PC-3 (cell line): ENCODE measurements at regions not wholly inside any gene's neighbourhood (a gene's known extent, or its start where the extent isn't known, plus 50 kb on each side); places are given as distances from the start of the nearest gene placed in this dataset.
"Not testable (repeated sequence)": the region's sequence is repeated elsewhere in the genome, so short reads cannot be mapped to it uniquely, and the experiment has no call there.

Experiments used
- ATAC-seq: fragments of 200-7000 bp; cut with Tn5 transposase; 2 replicates; pipeline ENCODE4 v1.9.1; 2020; ENCODE audit warnings: mild to moderate bottlenecking, moderate library complexity
- BruUV-seq: library from RNA; stranded (reverse); fragments of 400-500 nt; replicated peaks from 2 replicates; lab custom pipeline; 2021; lab: Mats Ljungman, UMichigan
- CTCF ChIA-PET: fragments of 300-600 bp; sonication (Branson Sonifier 250); formaldehyde crosslinking; loops from one replicate; lab custom pipeline; 2022; ENCODE audit warnings: antibody characterized with exemption; lab: Charles Lee
- POLR2A ChIA-PET: fragments of 300-600 bp; sonication (Branson Sonifier 250); formaldehyde crosslinking; loops from one replicate; lab custom pipeline; 2022; ENCODE audit warnings: antibody characterized with exemption; ENCODE audit not compliant: unreplicated experiment; lab: Charles Lee
- DNase-seq: peaks from one replicate; pipeline ENCODE4 v3.0.0-alpha.2; 2015
- H2AFZ ChIP-seq: fragments of 300-600 bp; sonication (generic); 2 replicates; pipeline ENCODE4 v1.6.0; 2016; ENCODE audit warnings: antibody characterized with exemption, low read length
- H3F3A ChIP-seq: fragments of 300-600 bp; sonication (generic); one replicate; pipeline ENCODE4 v1.6.0; 2017; ENCODE audit warnings: antibody characterized with exemption, low read length, control low read depth, mild to moderate bottlenecking; ENCODE audit not compliant: unreplicated experiment
- H3K27ac ChIP-seq: fragments of 300-600 bp; sonication (generic); 2 replicates; pipeline ENCODE4 v1.5.1; 2016; ENCODE audit warnings: mild to moderate bottlenecking, low read length
- H3K27me3 ChIP-seq: fragments of 300-600 bp; sonication (generic); 2 replicates; pipeline ENCODE4 v1.6.1; 2016; ENCODE audit warnings: low read length, mixed read lengths
- H3K36me3 ChIP-seq: fragments of 300-600 bp; sonication (generic); 2 replicates; pipeline ENCODE4 v1.6.1; 2016; ENCODE audit warnings: low read depth, mixed run types, low read length, mixed read lengths
- H3K4me1 ChIP-seq: fragments of 300-600 bp; sonication (generic); 2 replicates; pipeline ENCODE4 v1.5.1; 2016; ENCODE audit warnings: low read length; ENCODE audit not compliant: insufficient read depth
- H3K4me2 ChIP-seq: fragments of 300-600 bp; sonication (generic); 2 replicates; pipeline ENCODE4 v1.6.0; 2016; ENCODE audit warnings: low read length
- H3K4me3 ChIP-seq: fragments of 300-600 bp; sonication (generic); 2 replicates; pipeline ENCODE4 v1.5.1; 2016; ENCODE audit warnings: mild to moderate bottlenecking, low read length, mixed read lengths
- H3K79me2 ChIP-seq: fragments of 300-600 bp; sonication (generic); 2 replicates; pipeline ENCODE4 v1.6.1; 2017; ENCODE audit warnings: low read length, mixed read lengths
- H3K9ac ChIP-seq: fragments of 300-600 bp; sonication (generic); 2 replicates; pipeline ENCODE4 v1.6.0; 2016; ENCODE audit warnings: mild to moderate bottlenecking, low read length
- H3K9me2 ChIP-seq: fragments of 300-600 bp; sonication (generic); replicated peaks from 2 replicates; pipeline ENCODE4 v1.6.1; 2016; ENCODE audit warnings: mixed run types, low read length, mixed read lengths
- H3K9me3 ChIP-seq: fragments of 300-600 bp; sonication (generic); 2 replicates; pipeline ENCODE4 v1.6.1; 2016; ENCODE audit warnings: low read length, mixed read lengths
- H4K20me1 ChIP-seq: fragments of 300-600 bp; sonication (generic); 2 replicates; pipeline ENCODE4 v1.6.1; 2016; ENCODE audit warnings: low read length, mixed read lengths
- EZH2 ChIP-seq: fragments of 300-600 bp; sonication (generic); IDR thresholded peaks from one replicate; pipeline ENCODE4 v1.6.1; 2017; ENCODE audit warnings: antibody characterized with exemption, mild to moderate bottlenecking, low read length; ENCODE audit not compliant: unreplicated experiment
- EZH2phosphoT487 ChIP-seq: fragments of 300-600 bp; sonication (generic); IDR thresholded peaks from 2 replicates; pipeline ENCODE4 v1.6.1; 2018; ENCODE audit warnings: mild to moderate bottlenecking, antibody characterized with exemption, low read length, borderline replicate concordance
- intact Hi-C: fragments of 100-400 bp; cut with micrococcal nuclease; formaldehyde crosslinking; loops from 2 replicates; pipeline ENCODE4 v1.9.0; 2023
- TF ChIP-seq, protein P1 (sequence below): fragments of 300-600 bp; sonication (generic); conservative IDR thresholded peaks from 2 replicates; pipeline ENCODE4 v1.5.1; 2017; ENCODE audit warnings: antibody characterized with exemption, low read depth, mild to moderate bottlenecking, low read length

DNA sequence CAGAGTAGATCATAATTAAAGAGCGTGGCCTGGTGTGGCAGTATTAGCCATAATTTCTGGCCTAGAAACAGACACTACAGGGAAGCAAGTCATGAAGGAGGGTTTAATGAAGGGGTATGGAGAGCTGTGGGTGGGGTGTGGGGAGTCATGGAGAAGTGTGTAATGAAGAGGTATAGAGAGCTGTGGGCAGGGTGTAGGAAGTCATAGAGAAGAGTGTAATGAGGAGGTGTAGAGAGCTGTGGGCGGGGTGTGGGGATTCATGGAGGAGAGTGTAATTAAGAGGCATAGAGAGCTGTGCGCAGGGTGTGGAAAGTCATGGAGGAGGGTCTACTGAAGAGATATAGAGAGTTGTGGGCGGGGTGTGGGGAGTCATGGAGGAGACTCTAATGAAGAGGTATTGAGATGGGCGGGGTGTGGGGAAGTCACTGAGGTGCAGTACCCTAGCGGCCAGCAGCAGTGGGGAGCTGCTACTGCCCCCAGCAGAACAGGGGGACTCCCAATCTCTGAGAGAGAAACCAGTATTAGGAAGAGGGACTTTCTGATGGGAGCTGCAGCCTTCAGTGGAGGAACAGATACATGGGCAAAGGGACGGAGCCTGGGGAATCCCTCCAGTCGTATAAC is 145.4 kb upstream of the FOXA2 start:
- H2AFZ ChIP-seq, result no peak overlapping the region
- intact Hi-C loops, result no loop called here
- ChIA-PET POLR2A (no interaction called here), CTCF (no interaction called here)
- DNase-seq (no peak), ATAC-seq (no peak)
- H3K9me2 ChIP-seq, result no peaks in the 10 kb centered on the region
- no peaks in the 10 kb centered on the region for H3K36me3 ChIP-seq
- H3K4me2 ChIP-seq, result no peak overlapping the region
- H3K4me3 ChIP-seq, result no peak overlapping the region
- H3F3A ChIP-seq, result no peaks in the 10 kb centered on the region
- TF ChIP-seq EZH2phosphoT487, result no peak
- TF ChIP-seq, protein P1, sequence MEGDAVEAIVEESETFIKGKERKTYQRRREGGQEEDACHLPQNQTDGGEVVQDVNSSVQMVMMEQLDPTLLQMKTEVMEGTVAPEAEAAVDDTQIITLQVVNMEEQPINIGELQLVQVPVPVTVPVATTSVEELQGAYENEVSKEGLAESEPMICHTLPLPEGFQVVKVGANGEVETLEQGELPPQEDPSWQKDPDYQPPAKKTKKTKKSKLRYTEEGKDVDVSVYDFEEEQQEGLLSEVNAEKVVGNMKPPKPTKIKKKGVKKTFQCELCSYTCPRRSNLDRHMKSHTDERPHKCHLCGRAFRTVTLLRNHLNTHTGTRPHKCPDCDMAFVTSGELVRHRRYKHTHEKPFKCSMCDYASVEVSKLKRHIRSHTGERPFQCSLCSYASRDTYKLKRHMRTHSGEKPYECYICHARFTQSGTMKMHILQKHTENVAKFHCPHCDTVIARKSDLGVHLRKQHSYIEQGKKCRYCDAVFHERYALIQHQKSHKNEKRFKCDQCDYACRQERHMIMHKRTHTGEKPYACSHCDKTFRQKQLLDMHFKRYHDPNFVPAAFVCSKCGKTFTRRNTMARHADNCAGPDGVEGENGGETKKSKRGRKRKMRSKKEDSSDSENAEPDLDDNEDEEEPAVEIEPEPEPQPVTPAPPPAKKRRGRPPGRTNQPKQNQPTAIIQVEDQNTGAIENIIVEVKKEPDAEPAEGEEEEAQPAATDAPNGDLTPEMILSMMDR, result no peak
- no peak for TF ChIP-seq EZH2
- no peaks in the 10 kb centered on the region for H3K9me3 ChIP-seq
- H3K27me3 ChIP-seq, result no peaks in the 10 kb centered on the region
- no peaks in the 10 kb centered on the region for H4K20me1 ChIP-seq
- H3K9ac ChIP-seq, result no peak overlapping the region
- no peak overlapping the region for H3K27ac ChIP-seq
- no TSS peak for BruUV-seq
- H3K4me1 ChIP-seq, result peaks cover 19% of the 10 kb centered on the region
- H3K79me2 ChIP-seq, result no peaks in the 10 kb centered on the region

DNA sequence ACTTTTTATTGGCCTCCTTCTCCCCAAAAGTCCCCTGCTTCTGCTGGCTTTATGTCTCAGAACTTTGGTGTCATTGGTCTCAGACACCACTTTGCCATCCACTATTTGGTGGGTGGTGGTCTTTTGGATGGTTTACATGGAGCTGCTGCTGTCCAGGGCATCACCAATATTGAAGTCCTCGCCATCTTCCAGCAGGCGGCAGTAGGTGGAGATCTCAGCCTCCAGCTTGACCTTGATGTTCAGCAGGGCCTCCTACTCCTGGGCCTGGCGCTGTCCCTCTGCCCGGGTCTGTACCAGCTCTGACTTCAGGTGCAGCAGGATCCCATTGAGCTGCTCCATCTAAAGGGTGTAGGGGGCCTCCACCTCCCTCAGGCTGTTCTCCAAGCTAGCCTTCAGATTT is 148.4 kb upstream of the FOXA2 start:
- no TSS peak for BruUV-seq
- DNase-seq, result no peak
- ChIA-PET CTCF (no interaction called here), POLR2A (no interaction called here)
- H4K20me1 ChIP-seq, result no peaks in the 10 kb centered on the region
- H3K27me3 ChIP-seq, result no peaks in the 10 kb centered on the region
- intact Hi-C loops, result no loop called here
- H3K9me3 ChIP-seq, result no peaks in the 10 kb centered on the region
- no peaks in the 10 kb centered on the region for H3K79me2 ChIP-seq
- no peaks in the 10 kb centered on the region for H3K36me3 ChIP-seq
- no peak overlapping the region for H3K4me2 ChIP-seq
- no peak overlapping the region for H3K9ac ChIP-seq
- H3K9me2 ChIP-seq, result no peaks in the 10 kb centered on the region
- H2AFZ ChIP-seq, result no peak overlapping the region
- no peak overlapping the region for H3K27ac ChIP-seq
- no peak for ATAC-seq
- H3F3A ChIP-seq, result no peaks in the 10 kb centered on the region
- peaks cover 17% of the 10 kb centered on the region for H3K4me1 ChIP-seq
- TF ChIP-seq, protein P1, result peak; percentile 38; the same call in 1 of the 2 replicates
- no peak for TF ChIP-seq EZH2phosphoT487
- no peak overlapping the region for H3K4me3 ChIP-seq

DNA sequence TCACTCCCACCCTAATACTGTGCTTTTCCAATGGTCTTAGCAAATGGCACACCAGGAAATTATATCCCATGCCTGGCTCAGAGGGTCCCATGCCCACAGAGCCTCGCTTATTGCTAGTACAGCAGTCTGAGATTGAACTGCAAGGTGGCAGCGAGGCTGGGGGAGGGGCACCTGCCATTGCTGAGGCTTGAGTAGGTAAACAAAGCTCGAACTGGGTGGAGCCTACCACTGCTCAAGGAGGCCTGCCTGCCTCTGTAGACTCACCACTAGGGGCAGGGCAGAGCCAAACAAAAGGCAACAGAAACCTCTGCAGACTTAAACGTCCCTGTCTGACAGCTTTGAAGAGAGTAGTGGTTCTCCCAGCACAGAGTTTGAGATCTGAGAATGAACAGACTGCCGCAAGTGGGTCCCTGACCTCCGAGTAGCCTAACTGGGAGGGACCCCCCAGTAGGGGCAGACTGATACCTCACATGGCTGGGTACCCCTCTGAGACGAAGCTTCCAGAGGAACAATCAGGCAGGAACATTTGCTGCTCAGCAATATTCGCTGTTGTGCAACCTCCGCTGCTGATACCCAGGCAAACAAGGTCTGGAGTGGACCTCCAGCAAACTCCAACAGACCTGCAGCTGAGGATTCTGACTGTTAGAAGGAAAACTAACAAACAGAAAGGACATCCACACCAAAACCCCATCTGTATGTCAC is 150.7 kb upstream of the FOXA2 start:
- TF ChIP-seq, protein P1, result peak; percentile 54
- H4K20me1 ChIP-seq, POLR2A ChIA-PET, H3K4me3 ChIP-seq, ATAC-seq, H3K4me2 ChIP-seq, H3K4me1 ChIP-seq, H3K79me2 ChIP-seq, H3K9ac ChIP-seq, BruUV-seq, intact Hi-C loops, H3K9me3 ChIP-seq, H3K9me2 ChIP-seq, H3K27me3 ChIP-seq, H3K36me3 ChIP-seq, H2AFZ ChIP-seq, H3K27ac ChIP-seq, H3F3A ChIP-seq: not testable (repeated sequence)
- CTCF ChIA-PET, result interaction anchor here (0.6 kb wide), 1 partner anchor 31 kb away, joined by 4 read pairs; no protein-coding TSS in a partner anchor
- peak; percentile 68 for DNase-seq
